GM23338 (cell line): ENCODE measurements at regions not wholly inside any gene's neighbourhood (a gene's known extent, or its start where the extent isn't known, plus 50 kb on each side); places are given as distances from the start of the nearest gene placed in this dataset.
A peak's percentile ranks its signal among the peaks of the same experiment; 100 is the strongest.

Source experiments
- ATAC-seq: fragments of 200-7000 bp; cut with Tn5 transposase; 3 replicates; pipeline ENCODE4 v1.9.1; 2020
- DNase-seq: peaks from one replicate; pipeline ENCODE4 v3.0.0-alpha.2; 2015; ENCODE audit warnings: low spot score
- H2AFZ ChIP-seq: fragments of 200-600 bp; sonication (generic); 2 replicates; pipeline ENCODE4 v1.8.0; 2016; ENCODE audit warnings: antibody characterized with exemption, mild to moderate bottlenecking, moderate library complexity
- H3F3A ChIP-seq: fragments of 200-600 bp; sonication (generic); replicated peaks from 2 replicates; pipeline ENCODE4 v1.8.0; 2017; ENCODE audit warnings: antibody characterized with exemption, mixed run types, low read depth
- H3K27ac ChIP-seq: fragments of 200-600 bp; sonication (generic); 2 replicates; pipeline ENCODE4 v1.6.1; 2016; ENCODE audit warnings: low read depth
- H3K27me3 ChIP-seq: fragments of 200-600 bp; sonication (generic); 2 replicates; pipeline ENCODE4 v1.8.0; 2016; ENCODE audit warnings: mild to moderate bottlenecking, mixed run types, moderate library complexity; ENCODE audit not compliant: insufficient read depth
- H3K36me3 ChIP-seq: fragments of 200-600 bp; sonication (generic); 2 replicates; pipeline ENCODE4 v1.8.0; 2016; ENCODE audit warnings: mild to moderate bottlenecking; ENCODE audit not compliant: insufficient read depth
- H3K4me1 ChIP-seq: fragments of 200-600 bp; sonication (generic); 2 replicates; pipeline ENCODE4 v1.8.0; 2016; ENCODE audit warnings: mild to moderate bottlenecking, moderate library complexity; ENCODE audit not compliant: insufficient read depth
- H3K4me2 ChIP-seq: fragments of 200-600 bp; sonication (generic); 2 replicates; pipeline ENCODE4 v1.7.1; 2017; ENCODE audit warnings: mixed run types
- H3K4me3 ChIP-seq: fragments of 200-600 bp; sonication (generic); 2 replicates; pipeline ENCODE4 v1.6.1; 2016; ENCODE audit warnings: mixed run types
- H3K79me2 ChIP-seq: fragments of 200-600 bp; sonication (generic); replicated peaks from 2 replicates; pipeline ENCODE4 v1.8.0; 2017; ENCODE audit warnings: mild to moderate bottlenecking; ENCODE audit not compliant: insufficient read depth
- H3K9me2 ChIP-seq: fragments of 200-600 bp; sonication (generic); 2 replicates; pipeline ENCODE4 v1.8.0; 2017; ENCODE audit not compliant: insufficient read depth
- H4K20me1 ChIP-seq: fragments of 200-600 bp; sonication (generic); replicated peaks from 2 replicates; pipeline ENCODE4 v1.8.0; 2017; ENCODE audit warnings: mild to moderate bottlenecking; ENCODE audit not compliant: insufficient read depth
- H3K27ac Mint-ChIP-seq: 2 replicates; pipeline ENCODE4 v1.8.0; 2020; ENCODE audit warnings: inconsistent platforms, mild to moderate bottlenecking, moderate library complexity, mixed read lengths
- H3K27me3 Mint-ChIP-seq: 3 replicates; pipeline ENCODE4 v1.8.0; 2022; ENCODE audit warnings: low read depth, mild to moderate bottlenecking, moderate library complexity, mixed read lengths, inconsistent platforms; ENCODE audit not compliant: insufficient read depth, poor library complexity
- H3K36me3 Mint-ChIP-seq: 3 replicates; pipeline ENCODE4 v1.8.0; 2021; ENCODE audit warnings: low read depth, mild to moderate bottlenecking, inconsistent platforms, moderate library complexity, mixed read lengths
- H3K4me1 Mint-ChIP-seq: 3 replicates; pipeline ENCODE4 v1.8.0; 2020; ENCODE audit warnings: mild to moderate bottlenecking, inconsistent platforms, mixed read lengths
- H3K4me3 Mint-ChIP-seq: 3 replicates; pipeline ENCODE4 v1.8.0; 2021; ENCODE audit warnings: moderate library complexity, mild to moderate bottlenecking, inconsistent platforms, mixed read lengths
- H3K9me3 Mint-ChIP-seq: 3 replicates; pipeline ENCODE4 v1.8.0; 2020; ENCODE audit warnings: moderate library complexity, mild to moderate bottlenecking, inconsistent platforms, mixed read lengths
- CREB1 ChIP-seq: fragments of 250-450 bp; sonication (Bioruptor Pico); IDR thresholded peaks from 2 replicates; pipeline ENCODE4 v1.5.0; 2020; ENCODE audit warnings: low read depth, mild to moderate bottlenecking, moderate library complexity
- CTCF ChIP-seq, 2 experiments: fragments of 200-600 bp in 1 of 2; sonication (generic) in 1 of 2; conservative IDR thresholded peaks; 2 replicates each; pipeline versions ENCODE4 v1.5.1 to v1.6.1; 2016 to 2017; ENCODE audit warnings: antibody characterized with exemption in 2 of 2, low read depth in 2 of 2, mild to moderate bottlenecking in 2 of 2, moderate library complexity in 1 of 2
- ETS1 ChIP-seq: IDR thresholded peaks from 2 replicates; pipeline ENCODE4 v1.6.1; 2016; ENCODE audit warnings: antibody characterized with exemption
- EZH2 ChIP-seq: fragments of 200-600 bp; sonication (generic); IDR thresholded peaks from one replicate; pipeline ENCODE4 v1.8.0; 2017; ENCODE audit warnings: antibody characterized with exemption, mild to moderate bottlenecking, low read depth; ENCODE audit not compliant: unreplicated experiment
- EZH2phosphoT487 ChIP-seq: fragments of 200-600 bp; sonication (generic); IDR thresholded peaks from one replicate; pipeline ENCODE4 v1.8.1; 2018; ENCODE audit warnings: antibody characterized with exemption; ENCODE audit not compliant: unreplicated experiment
- JUNB ChIP-seq: IDR thresholded peaks from one replicate; pipeline ENCODE4 v1.6.1; 2016; ENCODE audit warnings: antibody characterized with exemption; ENCODE audit not compliant: unreplicated experiment
- NANOG ChIP-seq: IDR thresholded peaks from 2 replicates; pipeline ENCODE4 v1.6.1; 2016; ENCODE audit warnings: antibody characterized with exemption, borderline replicate concordance
- POLR2AphosphoS5 ChIP-seq: IDR thresholded peaks from 2 replicates; pipeline ENCODE4 v1.6.1; 2016; ENCODE audit warnings: antibody characterized with exemption, low read depth
- STAT1 ChIP-seq: IDR thresholded peaks from one replicate; pipeline ENCODE4 v1.6.1; 2016; ENCODE audit warnings: antibody characterized with exemption; ENCODE audit not compliant: unreplicated experiment
- ZNF114 ChIP-seq: fragments of 250-450 bp; sonication (Bioruptor Pico); IDR thresholded peaks from 2 replicates; pipeline ENCODE4 v1.5.0; 2020; ENCODE audit warnings: mild to moderate bottlenecking, moderate library complexity
- ZNF331 ChIP-seq: fragments of 250-450 bp; sonication (Bioruptor Pico); IDR thresholded peaks from 2 replicates; pipeline ENCODE4 v1.5.0; 2020; ENCODE audit warnings: low read depth, mild to moderate bottlenecking, moderate library complexity
- ZNF462 ChIP-seq: fragments of 250-450 bp; sonication (Bioruptor Pico); IDR thresholded peaks from 2 replicates; pipeline ENCODE4 v1.5.0; 2020; ENCODE audit warnings: mild to moderate bottlenecking, moderate library complexity

- no peak for TF ChIP-seq ZNF114 (CRISPR knock-in tag)
- TF ChIP-seq ZNF331 (CRISPR knock-in tag): no peak
- no peak for TF ChIP-seq CREB1
- no peak for TF ChIP-seq EZH2phosphoT487
- no peak for TF ChIP-seq ETS1
Observed at GRCh38 chr1:56295949-56296929, 283.1 kb downstream of the PLPP3 start (continued).

GRCh38 chr1:56291374-56291919 is 287.9 kb downstream of the PLPP3 start:
- Mint-ChIP-seq H3K27me3 (peaks cover 2% of the 10 kb centered on the region), H3K27ac (0 out of 2 replicates have a peak overlapping the region, but pooled peaks have one; percentile 10), H3K4me1 (peaks cover 18% of the 10 kb centered on the region), H3K36me3 (no peaks in the 10 kb centered on the region), H3K9me3 (no peaks in the 10 kb centered on the region), H3K4me3 (no peak overlapping the region)
- Histone ChIP-seq H3K4me1 (peaks cover 13% of the 10 kb centered on the region), H3K9me2 (peaks cover 21% of the 10 kb centered on the region), H4K20me1 (no peaks in the 10 kb centered on the region), H3K36me3 (no peaks in the 10 kb centered on the region), H3K4me2 (no peak overlapping the region), H3K4me3 (no peak overlapping the region), H3K27me3 (no peaks in the 10 kb centered on the region), H3K27ac (no peak overlapping the region), H3K79me2 (no peaks in the 10 kb centered on the region), H2AFZ (no peak overlapping the region), H3F3A (no peaks in the 10 kb centered on the region)
- DNase-seq: peak; percentile 56
- ATAC-seq: peak; percentile 66
- TF ChIP-seq ZNF114 (CRISPR knock-in tag) (no peak), POLR2AphosphoS5 (no peak), ETS1 (no peak), EZH2 (no peak), EZH2phosphoT487 (no peak), CTCF (conservative IDR thresholded peaks at IDR 0.05; ENCODE audit: low read depth in 2 of 2) (no peak), CREB1 (no peak), STAT1 (no peak), ZNF462 (CRISPR knock-in tag) (no peak), NANOG (no peak), JUNB (no peak)
